HepG2 (cell line): ENCODE measurements at regions not wholly inside any gene's neighbourhood (a gene's known extent, or its start where the extent isn't known, plus 50 kb on each side); places are given as distances from the start of the nearest gene placed in this dataset.

Experiments
- ATAC-seq: fragments of 200-7000 bp; cut with Tn5 transposase; 3 replicates; pipeline ENCODE4 v1.9.1; 2020; ENCODE audit warnings: mild to moderate bottlenecking, moderate library complexity
- BruUV-seq: library from RNA; stranded (reverse); fragments of 400-500 nt; replicated peaks from 2 replicates; lab custom pipeline; 2021; lab: Mats Ljungman, UMichigan
- CTCF ChIA-PET: fragments of 300-600 bp; formaldehyde crosslinking; extraction: SDS; loops from one replicate; lab custom pipeline; 2021; ENCODE audit warnings: low total read pairs, inconsistent platforms, low intra/inter-chr PET ratio; lab: Yijun Ruan, JAX
- POLR2A ChIA-PET: fragments of 350-600 bp; sonication (Branson Sonifier 250); formaldehyde crosslinking; loops from one replicate; lab custom pipeline; 2020; ENCODE audit warnings: antibody characterized with exemption, inconsistent platforms; lab: Yijun Ruan, JAX
- DNase-seq: peaks from one replicate; pipeline ENCODE4 v3.0.0-alpha.2; 2015; ENCODE audit warnings: low spot score
- FAIRE-seq: peaks from 3 replicates; lab custom pipeline; 2011; peaks lifted over from hg19 to GRCh38; lab: Jason Lieb, UNC
- H2AFZ ChIP-seq: one replicate; pipeline ENCODE4 v1.6.1; 2011; ENCODE audit warnings: low read length, inconsistent platforms
- H3K27ac ChIP-seq: fragments of 300-600 bp; 3 replicates; pipeline ENCODE4 v1.8.0; 2011; ENCODE audit warnings: mixed run types, mild to moderate bottlenecking, mixed read lengths, low read length, inconsistent platforms; ENCODE audit not compliant: insufficient read depth; ENCODE audit errors: extremely low read length
- H3K27me3 ChIP-seq, 2 experiments: fragments of 200-600 bp in 1 of 2; 2 replicates in 1 of 2; 3 replicates in 1 of 2; pipeline versions ENCODE4 v1.6.0 to v1.8.0; 2011; ENCODE audit warnings: low read length in 2 of 2, mild to moderate bottlenecking in 2 of 2, moderate library complexity in 2 of 2, inconsistent platforms in 1 of 2; ENCODE audit not compliant: insufficient read depth in 2 of 2, control insufficient read depth in 1 of 2
- H3K36me3 ChIP-seq, 2 experiments: fragments of 200-600 bp in 1 of 2; replicated peaks in 1 of 2; 2 replicates in 1 of 2; 3 replicates in 1 of 2; pipeline versions ENCODE4 v1.5.1 to v1.8.0; 2011; ENCODE audit warnings: low read length in 2 of 2, inconsistent platforms in 1 of 2; ENCODE audit not compliant: insufficient read depth in 2 of 2, control insufficient read depth in 1 of 2
- H3K4me1 ChIP-seq: 2 replicates; pipeline ENCODE4 v1.5.1; 2012; ENCODE audit warnings: low read length, inconsistent platforms; ENCODE audit not compliant: insufficient read depth
- H3K4me2 ChIP-seq: 2 replicates; pipeline ENCODE4 v1.6.0; 2011; ENCODE audit warnings: low read depth, low read length, inconsistent platforms
- H3K4me3 ChIP-seq, 3 experiments: fragments of 200-600 bp in 1 of 3; sonication (generic), shearing (Covaris generic) in 1 of 3; replicated peaks in 1 of 3; 2 replicates each; pipeline ENCODE4 v1.5.1; 2011 to 2016; ENCODE audit warnings: low read length in 3 of 3, inconsistent platforms in 2 of 3, low read depth in 2 of 3, mild to moderate bottlenecking in 2 of 3, control low read depth in 1 of 3, mixed read lengths in 1 of 3; ENCODE audit not compliant: insufficient read depth in 1 of 3
- H3K79me2 ChIP-seq: one replicate; pipeline ENCODE4 v1.6.1; 2011; ENCODE audit warnings: low read length, inconsistent platforms; ENCODE audit not compliant: insufficient read depth
- H3K9ac ChIP-seq: 2 replicates; pipeline ENCODE4 v1.6.0; 2011; ENCODE audit warnings: mild to moderate bottlenecking, low read depth, low read length, inconsistent platforms; ENCODE audit not compliant: insufficient read depth
- H3K9me3 ChIP-seq: 2 replicates; pipeline ENCODE4 v1.5.1; 2012; ENCODE audit warnings: mild to moderate bottlenecking, low read length
- H4K20me1 ChIP-seq: 2 replicates; pipeline ENCODE4 v1.6.0; 2011; ENCODE audit warnings: inconsistent platforms, mild to moderate bottlenecking, low read length, moderate library complexity; ENCODE audit not compliant: insufficient read depth
- DR1 ChIP-seq: sonication (generic); formaldehyde crosslinking; IDR thresholded peaks from 2 replicates; pipeline ENCODE4 v1.8.0; 2021; ENCODE audit warnings: mild to moderate bottlenecking, missing genetic modification reagents, inconsistent platforms
- GMEB1 ChIP-seq: sonication (generic); formaldehyde crosslinking; IDR thresholded peaks from 2 replicates; pipeline ENCODE4 v1.5.1; 2020; ENCODE audit warnings: missing genetic modification reagents, mild to moderate bottlenecking, borderline replicate concordance
- HMGXB3 ChIP-seq: sonication (generic); formaldehyde crosslinking; IDR thresholded peaks from 2 replicates; pipeline ENCODE4 v1.4.0; 2020; ENCODE audit warnings: missing genetic modification reagents, borderline replicate concordance
- MXD3 ChIP-seq: IDR thresholded peaks from 2 replicates; pipeline ENCODE4 v1.6.1; 2016; ENCODE audit warnings: mild to moderate bottlenecking, missing biosample characterization, missing genetic modification reagents
- SP5 ChIP-seq: IDR thresholded peaks from 2 replicates; pipeline ENCODE4 v1.6.1; 2016; ENCODE audit warnings: low read depth, borderline replicate concordance
- TAF1 ChIP-seq: sonication (generic); formaldehyde crosslinking; IDR thresholded peaks from 2 replicates; pipeline ENCODE4 v1.4.0; 2020; ENCODE audit warnings: missing genetic modification reagents
- ZFP1 ChIP-seq: IDR thresholded peaks from 2 replicates; pipeline ENCODE4 v1.6.1; 2016
- ZNF180 ChIP-seq: sonication (generic); formaldehyde crosslinking; IDR thresholded peaks from 2 replicates; pipeline ENCODE4 v1.4.0; 2020; ENCODE audit warnings: low read depth, missing genetic modification reagents, borderline replicate concordance
- ZNF264 ChIP-seq: sonication (generic); formaldehyde crosslinking; IDR thresholded peaks from 2 replicates; pipeline ENCODE4 v1.4.0; 2020; ENCODE audit warnings: missing genetic modification reagents
- ZNF432 ChIP-seq: sonication (generic); formaldehyde crosslinking; IDR thresholded peaks from 2 replicates; pipeline ENCODE4 v1.5.0; 2020; ENCODE audit warnings: missing genetic modification reagents, mild to moderate bottlenecking, borderline replicate concordance
- ZSCAN25 ChIP-seq: sonication (generic); formaldehyde crosslinking; IDR thresholded peaks from 2 replicates; pipeline ENCODE4 v1.8.0; 2022; ENCODE audit warnings: mild to moderate bottlenecking, missing genetic modification reagents
- WGBS: methylation state at CpG from one replicate; pipeline ENCODE4 v1.1.6; 2017; ENCODE audit warnings: low lambda C conversion rate; 5-methylcytosine and 5-hydroxymethylcytosine counted together
- in situ Hi-C: cut with HindIII; loops from 2 replicates; pipeline ENCODE4 v1.10.0; 2017; ENCODE audit warnings: low pct_unique_long_range_greater_than_20kb; ENCODE audit not compliant: extremely low pct_ligation_motif_present
- intact Hi-C: fragments of 100-400 bp; cut with micrococcal nuclease; formaldehyde crosslinking; loops from one replicate; pipeline ENCODE4 v1.10.0; 2022; ENCODE audit not compliant: unreplicated experiment

- no peak for TF ChIP-seq ZNF432 (CRISPR knock-in tag)
- TF ChIP-seq, all 625 proteins: peak for 0
- CTCF ChIA-PET, result no interaction called here
- Histone ChIP-seq H3K4me2 (no peak overlapping the region), H4K20me1 (no peaks in the 10 kb centered on the region), H3K27ac (no peak overlapping the region), H3K9ac (no peak overlapping the region), H3K4me3 (no peak overlapping the region), H3K36me3 (no peaks in the 10 kb centered on the region), H2AFZ (no peak overlapping the region), H3K9me3 (no peaks in the 10 kb centered on the region), H3K4me1 (no peaks in the 10 kb centered on the region), H3K27me3 (no peaks in the 10 kb centered on the region; a peak in 1 of 5 replicates), H3K79me2 (no peaks in the 10 kb centered on the region)
- POLR2A ChIA-PET, result no interaction called here
- ATAC-seq (no peak), DNase-seq (no peak), FAIRE-seq (no peak)
- WGBS, result 65% methylated on average over 7 of the region's 7 CpGs
- intact Hi-C loops (loop anchor here (10.0 kb wide), 1 partner anchor 155 kb away; no protein-coding TSS in a partner anchor), in situ Hi-C loops (no loop called here)
- no TSS peak for BruUV-seq
Measured at GRCh38 chr2:12320027-12320734, 396.6 kb upstream of the TRIB2 start.

DNA sequence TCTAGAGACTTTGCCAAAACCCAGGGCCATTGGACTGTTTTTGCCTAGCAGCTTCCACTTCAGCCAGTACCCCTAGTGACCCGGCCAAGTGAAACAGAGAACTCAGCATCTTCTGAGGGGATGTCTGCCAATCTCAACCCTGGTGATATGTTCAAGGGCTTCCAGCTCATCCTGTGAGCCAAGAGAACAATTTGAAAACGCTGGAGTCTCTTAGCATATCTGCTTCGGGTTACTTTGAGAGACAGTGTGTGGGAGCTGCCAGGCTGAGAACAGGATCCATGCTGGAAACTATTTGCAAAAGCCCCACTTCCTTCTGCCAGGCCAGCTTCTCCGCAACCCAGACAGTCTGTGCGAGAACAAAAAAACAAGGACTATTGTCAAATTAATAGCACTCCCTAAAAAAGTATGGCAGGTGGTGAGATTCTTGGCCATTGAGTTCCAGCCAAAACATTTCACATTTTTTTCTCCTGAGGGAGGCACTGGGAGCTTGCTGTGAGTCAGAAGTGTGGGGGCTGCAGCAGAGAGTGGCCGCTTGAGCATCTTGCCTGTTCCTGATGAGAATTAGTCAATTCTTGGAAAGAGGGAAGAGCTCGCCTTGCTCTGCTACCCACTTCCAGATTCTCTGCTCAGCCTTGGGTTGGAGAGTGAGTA lies 395.6 kb upstream of the TRIB2 start:
- ATAC-seq (no peak), DNase-seq (no peak), FAIRE-seq (no peak)
- Histone ChIP-seq H3K9ac (no peak overlapping the region), H3K36me3 (no peaks in the 10 kb centered on the region), H3K79me2 (no peaks in the 10 kb centered on the region), H3K4me2 (no peak overlapping the region), H3K4me1 (no peaks in the 10 kb centered on the region), H4K20me1 (no peaks in the 10 kb centered on the region), H3K4me3 (no peak overlapping the region), H2AFZ (no peak overlapping the region), H3K27ac (no peak overlapping the region), H3K27me3 (no peaks in the 10 kb centered on the region; a peak in 1 of 5 replicates), H3K9me3 (no peaks in the 10 kb centered on the region)
- intact Hi-C loops (loop anchor here (10.0 kb wide), 1 partner anchor 156 kb away; no protein-coding TSS in a partner anchor), in situ Hi-C loops (no loop called here)
- no TSS peak for BruUV-seq
- ChIA-PET POLR2A (no interaction called here), CTCF (no interaction called here)
- 36% methylated on average over 7 of the region's 7 CpGs for WGBS
- no peak for TF ChIP-seq ZFP1 (CRISPR knock-in tag)
- TF ChIP-seq ZSCAN25 (CRISPR knock-in tag), result no peak
- TF ChIP-seq GMEB1 (CRISPR knock-in tag), result no peak
- no peak for TF ChIP-seq TAF1 (CRISPR knock-in tag)
- TF ChIP-seq SP5 (CRISPR knock-in tag), result no peak
- no peak for TF ChIP-seq ZNF180
- TF ChIP-seq HMGXB3 (CRISPR knock-in tag), result no peak
- no peak for TF ChIP-seq MXD3 (CRISPR knock-in tag)
- no peak for TF ChIP-seq ZNF264 (CRISPR knock-in tag)
- TF ChIP-seq DR1 (CRISPR knock-in tag), result no peak
